ENCODE measurements at regions not wholly inside any gene's neighbourhood (a gene's known extent, or its start where the extent isn't known, plus 50 kb on each side); places are given as distances from the start of the nearest gene placed in this dataset.
"Not testable (repeated sequence)": the region's sequence is repeated elsewhere in the genome, so short reads cannot be mapped to it uniquely, and the experiment has no call there.

DNA sequence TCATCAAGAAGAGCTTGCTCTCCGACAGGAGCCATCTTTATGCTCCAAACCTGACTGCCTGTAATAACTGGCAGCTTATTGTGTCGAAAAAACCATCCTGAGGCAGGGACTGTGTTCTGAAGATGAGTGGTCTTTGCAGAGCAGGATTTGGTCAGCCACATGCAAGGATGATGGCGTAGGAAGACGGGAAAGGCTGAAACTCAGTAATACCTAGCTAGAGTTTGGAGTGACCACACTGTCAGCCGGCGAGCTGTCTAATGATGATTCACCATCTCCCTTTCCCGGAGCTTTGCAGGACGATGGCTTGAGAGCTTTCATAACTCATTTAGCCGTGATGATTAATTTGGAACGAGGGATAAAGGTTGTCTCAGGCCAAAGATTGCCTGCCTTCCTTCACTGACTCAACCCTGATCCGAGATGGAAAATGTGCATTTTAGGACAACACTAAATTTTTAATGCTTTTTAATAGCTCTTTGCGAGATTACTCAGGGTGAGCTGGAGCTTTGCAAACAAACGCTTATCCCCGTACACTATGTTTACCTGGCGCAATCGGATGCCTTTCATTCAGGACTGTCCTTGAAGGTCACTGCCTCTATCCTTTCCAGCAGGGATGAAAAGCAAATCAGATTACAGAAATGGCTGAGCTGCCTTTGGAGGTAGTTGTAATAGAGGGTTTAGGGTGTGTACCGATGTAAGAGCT is 288.5 kb downstream of the ASMT start:
- H3K9ac ChIP-seq, result no peak overlapping the region
- no peaks in the 10 kb centered on the region for H4K20me1 ChIP-seq (ENCODE audit: insufficient read depth)
- H3K27ac ChIP-seq, result no peak overlapping the region
- H3K4me3 ChIP-seq (IDR thresholded peaks at IDR 0.05; ENCODE audit: insufficient read depth, low read depth, low read length), result no peak overlapping the region
- H3K79me2 ChIP-seq (ENCODE audit: insufficient read depth, low read depth), result no peaks in the 10 kb centered on the region
- H2AFZ ChIP-seq (ENCODE audit: low read depth), result no peak overlapping the region
- H3K4me2 ChIP-seq, result no peak overlapping the region
- H3K27me3 ChIP-seq (ENCODE audit: insufficient read depth, low read depth), result no peaks in the 10 kb centered on the region
- no peaks in the 10 kb centered on the region for H3K4me1 ChIP-seq (ENCODE audit: low read depth, poor library complexity, severe bottlenecking)
- no peaks in the 10 kb centered on the region for H3K36me3 ChIP-seq (ENCODE audit: insufficient read depth)
- TF ChIP-seq, protein P1, sequence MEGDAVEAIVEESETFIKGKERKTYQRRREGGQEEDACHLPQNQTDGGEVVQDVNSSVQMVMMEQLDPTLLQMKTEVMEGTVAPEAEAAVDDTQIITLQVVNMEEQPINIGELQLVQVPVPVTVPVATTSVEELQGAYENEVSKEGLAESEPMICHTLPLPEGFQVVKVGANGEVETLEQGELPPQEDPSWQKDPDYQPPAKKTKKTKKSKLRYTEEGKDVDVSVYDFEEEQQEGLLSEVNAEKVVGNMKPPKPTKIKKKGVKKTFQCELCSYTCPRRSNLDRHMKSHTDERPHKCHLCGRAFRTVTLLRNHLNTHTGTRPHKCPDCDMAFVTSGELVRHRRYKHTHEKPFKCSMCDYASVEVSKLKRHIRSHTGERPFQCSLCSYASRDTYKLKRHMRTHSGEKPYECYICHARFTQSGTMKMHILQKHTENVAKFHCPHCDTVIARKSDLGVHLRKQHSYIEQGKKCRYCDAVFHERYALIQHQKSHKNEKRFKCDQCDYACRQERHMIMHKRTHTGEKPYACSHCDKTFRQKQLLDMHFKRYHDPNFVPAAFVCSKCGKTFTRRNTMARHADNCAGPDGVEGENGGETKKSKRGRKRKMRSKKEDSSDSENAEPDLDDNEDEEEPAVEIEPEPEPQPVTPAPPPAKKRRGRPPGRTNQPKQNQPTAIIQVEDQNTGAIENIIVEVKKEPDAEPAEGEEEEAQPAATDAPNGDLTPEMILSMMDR (conservative IDR thresholded peaks at IDR 0.05; ENCODE audit: low read depth, low read length), result no peak

DNA sequence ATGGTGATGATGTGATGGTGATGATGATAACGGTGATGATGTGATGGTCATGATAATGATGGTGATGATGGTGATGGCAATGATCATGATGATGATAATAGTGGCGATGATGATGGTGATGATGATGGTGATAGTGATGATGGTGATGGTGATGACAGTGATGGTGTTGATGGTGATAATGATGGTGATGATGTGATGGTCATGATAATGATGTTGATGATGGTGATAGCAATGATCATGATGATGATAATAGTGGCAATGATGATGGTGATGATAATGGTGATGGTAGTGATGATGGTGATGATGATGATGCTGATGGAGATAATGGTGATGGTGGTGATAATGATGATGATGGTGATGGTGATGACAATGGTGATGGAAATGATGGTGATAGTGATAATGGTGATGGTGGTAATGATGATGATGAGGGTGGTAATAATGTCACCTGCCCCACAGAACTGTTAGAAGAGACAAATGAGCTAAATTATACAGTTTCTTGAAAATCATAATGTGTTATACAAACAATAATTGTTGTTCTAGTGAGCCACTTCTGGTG is 289.9 kb downstream of the ASMT start:
- no peaks in the 10 kb centered on the region for H3K79me2 ChIP-seq (ENCODE audit: insufficient read depth, low read depth)
- TF ChIP-seq, protein P1 (conservative IDR thresholded peaks at IDR 0.05; ENCODE audit: low read depth, low read length), result no peak
- no peak overlapping the region for H3K4me2 ChIP-seq
- H3K9ac ChIP-seq, result no peak overlapping the region
- H3K27ac ChIP-seq, result no peak overlapping the region
- H2AFZ ChIP-seq (ENCODE audit: low read depth), result no peak overlapping the region
- H3K4me3 ChIP-seq (IDR thresholded peaks at IDR 0.05; ENCODE audit: insufficient read depth, low read depth, low read length), result no peak overlapping the region
- H3K4me1 ChIP-seq (ENCODE audit: low read depth, poor library complexity, severe bottlenecking), result no peaks in the 10 kb centered on the region
- no peaks in the 10 kb centered on the region for H3K36me3 ChIP-seq (ENCODE audit: insufficient read depth)
- H3K27me3 ChIP-seq (ENCODE audit: insufficient read depth, low read depth), result no peaks in the 10 kb centered on the region
- no peaks in the 10 kb centered on the region for H4K20me1 ChIP-seq (ENCODE audit: insufficient read depth)

DNA sequence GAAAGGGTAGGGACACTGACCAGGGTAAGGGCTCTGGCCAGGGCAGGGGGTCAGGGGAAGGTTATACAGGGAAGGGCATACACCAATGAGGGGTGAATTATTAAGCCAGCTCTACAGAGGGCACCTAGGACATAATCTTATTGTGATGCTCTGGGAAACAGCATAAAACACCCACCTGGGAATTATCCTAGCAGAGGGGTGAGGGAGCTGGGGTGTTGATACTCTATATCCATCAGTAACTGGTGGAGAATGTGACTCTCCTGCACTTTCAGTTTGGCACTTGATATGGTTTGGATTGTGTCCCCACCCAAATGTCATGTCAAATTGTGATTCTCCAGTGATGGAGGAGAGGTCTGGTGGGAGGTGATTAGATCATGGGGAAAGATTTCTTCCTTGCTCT is 291.2 kb downstream of the ASMT start:
- Histone ChIP-seq H3K4me3 (IDR thresholded peaks at IDR 0.05; ENCODE audit: insufficient read depth, low read depth, low read length) (no peak overlapping the region), H3K9ac (no peak overlapping the region), H3K27me3 (ENCODE audit: insufficient read depth, low read depth) (no peaks in the 10 kb centered on the region), H3K4me2 (no peak overlapping the region), H3K27ac (no peak overlapping the region), H2AFZ (ENCODE audit: low read depth) (no peak overlapping the region), H3K36me3 (ENCODE audit: insufficient read depth) (no peaks in the 10 kb centered on the region), H3K79me2 (ENCODE audit: insufficient read depth, low read depth) (no peaks in the 10 kb centered on the region), H4K20me1 (ENCODE audit: insufficient read depth) (no peaks in the 10 kb centered on the region), H3K4me1 (ENCODE audit: low read depth, poor library complexity, severe bottlenecking) (no peaks in the 10 kb centered on the region)
- TF ChIP-seq, protein P1 (conservative IDR thresholded peaks at IDR 0.05; ENCODE audit: low read depth, low read length), result no peak

GRCh38 chrX:1908996-1909395 is 294.1 kb downstream of the ASMT start:
- H3K27me3 ChIP-seq (ENCODE audit: insufficient read depth, low read depth); H3K4me2 ChIP-seq; H3K9ac ChIP-seq; H3K27ac ChIP-seq; H3K4me1 ChIP-seq (ENCODE audit: low read depth, poor library complexity, severe bottlenecking); H4K20me1 ChIP-seq (ENCODE audit: insufficient read depth); H3K79me2 ChIP-seq (ENCODE audit: insufficient read depth, low read depth); H3K4me3 ChIP-seq (IDR thresholded peaks at IDR 0.05; ENCODE audit: insufficient read depth, low read depth, low read length); H2AFZ ChIP-seq (ENCODE audit: low read depth); H3K36me3 ChIP-seq (ENCODE audit: insufficient read depth): not testable (repeated sequence)
